Liver (tissue), 7 donors: ENCODE measurements at regions not wholly inside any gene's neighbourhood (a gene's known extent, or its start where the extent isn't known, plus 50 kb on each side); places are given as distances from the start of the nearest gene placed in this dataset.

Source experiments
- DNase-seq: peaks from one replicate; pipeline ENCODE4 v3.0.0-alpha.2; 2017; ENCODE audit warnings: low spot score
- H3K27ac ChIP-seq, 2 donors: one replicate each; pipeline ENCODE4 v1.7.0; 2013; ENCODE audit warnings: inconsistent platforms in 2 of 2, low read length in 2 of 2, control low read depth in 1 of 2, low read depth in 1 of 2, mild to moderate bottlenecking in 1 of 2
- H3K27me3 ChIP-seq, 4 donors: one replicate each; pipeline versions ENCODE4 v1.6.1 to v1.7.0; 2013; ENCODE audit warnings: low read length in 3 of 4, inconsistent platforms in 1 of 4, mild to moderate bottlenecking in 1 of 4, moderate library complexity in 1 of 4; ENCODE audit not compliant: control insufficient read depth in 4 of 4, insufficient read depth in 4 of 4
- H3K36me3 ChIP-seq, 4 donors: one replicate each; pipeline versions ENCODE4 v1.6.1 to v1.7.0; 2013; ENCODE audit warnings: low read length in 3 of 4, mild to moderate bottlenecking in 3 of 4, low read depth in 1 of 4, moderate library complexity in 1 of 4; ENCODE audit not compliant: control insufficient read depth in 4 of 4, insufficient read depth in 3 of 4
- H3K4me1 ChIP-seq, 4 donors: one replicate each; pipeline versions ENCODE4 v1.6.1 to v1.7.0; 2013; ENCODE audit warnings: low read length in 3 of 4, mild to moderate bottlenecking in 3 of 4, moderate library complexity in 1 of 4; ENCODE audit not compliant: control insufficient read depth in 4 of 4, insufficient read depth in 4 of 4
- H3K4me3 ChIP-seq, 3 donors: one replicate each; pipeline versions ENCODE4 v1.6.1 to v1.7.0; 2013; ENCODE audit warnings: low read length in 3 of 3, control low read depth in 1 of 3, low read depth in 1 of 3, mild to moderate bottlenecking in 1 of 3
- H3K9ac ChIP-seq, 2 donors: one replicate each; pipeline ENCODE4 v1.7.0; 2013; ENCODE audit warnings: low read length in 2 of 2, mild to moderate bottlenecking in 2 of 2, moderate library complexity in 2 of 2, control low read depth in 1 of 2, low read depth in 1 of 2
- H3K9me3 ChIP-seq, 4 donors: one replicate each; pipeline versions ENCODE4 v1.6.1 to v1.7.0; 2013; ENCODE audit warnings: low read length in 3 of 4; ENCODE audit not compliant: control insufficient read depth in 4 of 4
- EGR1 ChIP-seq, 2 donors: IDR thresholded peaks; 2 replicates each; pipeline ENCODE4 v1.6.1; 2016 to 2018; ENCODE audit warnings: antibody characterized with exemption in 2 of 2, low read depth in 2 of 2
- FOXA1 ChIP-seq: IDR thresholded peaks from 2 replicates; pipeline ENCODE4 v1.6.1; 2016; ENCODE audit warnings: antibody characterized with exemption
- FOXA2 ChIP-seq: IDR thresholded peaks from 2 replicates; pipeline ENCODE4 v1.6.1; 2016; ENCODE audit warnings: antibody characterized with exemption
- HNF4A ChIP-seq, 2 donors: conservative IDR thresholded peaks; 2 replicates each; pipeline ENCODE4 v1.6.1; 2016; ENCODE audit warnings: antibody characterized with exemption in 2 of 2, mild to moderate bottlenecking in 2 of 2
- HNF4G ChIP-seq: IDR thresholded peaks from 2 replicates; pipeline ENCODE4 v1.6.1; 2016; ENCODE audit warnings: antibody characterized with exemption
- JUND ChIP-seq, 2 donors: IDR thresholded peaks; 2 replicates each; pipeline ENCODE4 v1.6.1; 2016; ENCODE audit warnings: antibody characterized with exemption in 2 of 2
- MAX ChIP-seq: IDR thresholded peaks from 2 replicates; pipeline ENCODE4 v1.6.1; 2016; ENCODE audit warnings: antibody characterized with exemption
- RAD21 ChIP-seq, 2 donors: IDR thresholded peaks; 2 replicates each; pipeline ENCODE4 v1.6.1; 2016; ENCODE audit warnings: antibody characterized with exemption in 2 of 2, mild to moderate bottlenecking in 2 of 2
- REST ChIP-seq: IDR thresholded peaks from 2 replicates; pipeline ENCODE4 v1.6.1; 2016; ENCODE audit warnings: antibody characterized with exemption, mild to moderate bottlenecking
- RXRA ChIP-seq, 2 donors: IDR thresholded peaks; 2 replicates each; pipeline ENCODE4 v1.6.1; 2017 to 2018; ENCODE audit warnings: antibody characterized with exemption in 2 of 2, mild to moderate bottlenecking in 1 of 2
- YY1 ChIP-seq: IDR thresholded peaks from 2 replicates; pipeline ENCODE4 v1.6.1; 2016; ENCODE audit warnings: antibody characterized with exemption, mild to moderate bottlenecking
- WGBS: extraction: QIAGEN DNeasy Blood & Tissue Kit; methylation state at CpG from one replicate; pipeline ENCODE4 v1.1.7; 2013; 5-methylcytosine and 5-hydroxymethylcytosine counted together
- donor health status: healthy.
- donor health status: healthy.
- donor health status: healthy.
- donor health status: healthy.

GRCh38 chr4:34269613-34270012 is 1974.7 kb downstream of the ARAP2 start:
- Histone ChIP-seq H3K9ac (peak overlapping the region in 1 of 2 donors; percentile 26), H3K27me3 (no peaks in the 10 kb centered on the region), H3K4me1 (peaks cover 0 to 18% (median 2%) of the 10 kb centered on the region in 4 donors), H3K27ac (no peak overlapping the region), H3K36me3 (peaks cover 0 to 2% (median 0%) of the 10 kb centered on the region in 4 donors), H3K9me3 (no peaks in the 10 kb centered on the region), H3K4me3 (peak overlapping the region; percentile 41 to 45 (median 45))
- WGBS: 38% methylated on average over 1 of the region's 1 CpG
- no peak for DNase-seq
- TF ChIP-seq FOXA1 (peak; percentile 36), YY1 (peak; percentile 87), MAX (no peak), RAD21 (IDR thresholded peaks at IDR 0.05) (peak in 1 of 2 donors; percentile 14), FOXA2 (peak; percentile 62), EGR1 (IDR thresholded peaks at IDR 0.05; ENCODE audit: low read depth in 2 of 2) (no peak), HNF4G (no peak), JUND (IDR thresholded peaks at IDR 0.05) (no peak)

GRCh38 chr4:34271479-34272355 is 1972.6 kb downstream of the ARAP2 start:
- no peaks in the 10 kb centered on the region for H3K27me3 ChIP-seq
- peak overlapping the region in 2 of 3 donors; percentile 42 to 44 for H3K4me3 ChIP-seq
- TF ChIP-seq HNF4A (conservative IDR thresholded peaks at IDR 0.05) (peak in 1 of 2 donors; percentile 28), RXRA (IDR thresholded peaks at IDR 0.05) (no peak), FOXA2 (peak; percentile 60), YY1 (no peak)
- peak overlapping the region; percentile 44 to 72 for H3K9ac ChIP-seq
- H3K4me1 ChIP-seq: peaks cover 0 to 18% (median 2%) of the 10 kb centered on the region in 4 donors
- no peaks in the 10 kb centered on the region for H3K9me3 ChIP-seq
- no peaks in the 10 kb centered on the region for H3K36me3 ChIP-seq
- WGBS: 48% methylated on average over 5 of the region's 5 CpGs
- DNase-seq: no peak
- peak overlapping the region; percentile 57 to 70 for H3K27ac ChIP-seq

GRCh38 chr4:34279011-34279410 is 1965.3 kb downstream of the ARAP2 start:
- no peaks in the 10 kb centered on the region for H3K36me3 ChIP-seq
- no peaks in the 10 kb centered on the region for H3K27me3 ChIP-seq
- H3K4me1 ChIP-seq: no peaks in the 10 kb centered on the region
- no peak overlapping the region for H3K27ac ChIP-seq
- no peaks in the 10 kb centered on the region for H3K9me3 ChIP-seq
- H3K4me3 ChIP-seq: no peak overlapping the region
- DNase-seq: no peak
- no peak overlapping the region for H3K9ac ChIP-seq
- TF ChIP-seq FOXA1 (no peak), HNF4A (conservative IDR thresholded peaks at IDR 0.05) (no peak), REST (no peak), HNF4G (no peak)
